WERI-Rb-1 (cell line): ENCODE measurements at regions not wholly inside any gene's neighbourhood (a gene's known extent, or its start where the extent isn't known, plus 50 kb on each side); places are given as distances from the start of the nearest gene placed in this dataset.

Source experiments
- DNase-seq: peaks from one replicate; pipeline ENCODE4 v3.0.0-alpha.2; 2020
- H3K27ac ChIP-seq: fragments of 250-450 bp; sonication (Bioruptor Pico); 2 replicates; pipeline ENCODE4 v1.5.1; 2020; ENCODE audit warnings: mild to moderate bottlenecking, moderate library complexity
- H3K27me3 ChIP-seq: fragments of 250-450 bp; sonication (Bioruptor Pico); 2 replicates; pipeline ENCODE4 v1.5.1; 2021; ENCODE audit warnings: mild to moderate bottlenecking, low read depth, moderate library complexity; ENCODE audit not compliant: insufficient read depth, severe bottlenecking
- H3K36me3 ChIP-seq: fragments of 250-450 bp; sonication (Bioruptor Pico); 2 replicates; pipeline ENCODE4 v1.5.1; 2020; ENCODE audit warnings: mild to moderate bottlenecking, moderate library complexity
- H3K4me3 ChIP-seq: 2 replicates; pipeline ENCODE4 v1.5.1; 2011; ENCODE audit warnings: low read depth, mild to moderate bottlenecking, control low read depth, low read length
- H3K9me3 ChIP-seq: fragments of 250-450 bp; sonication (Bioruptor Pico); 2 replicates; pipeline ENCODE4 v1.5.1; 2021; ENCODE audit warnings: mild to moderate bottlenecking, moderate library complexity; ENCODE audit not compliant: severe bottlenecking
- TF ChIP-seq, protein P1 (sequence below): IDR thresholded peaks from 2 replicates; pipeline ENCODE4 v1.5.1; 2011; ENCODE audit warnings: low read depth, mild to moderate bottlenecking, control low read depth, inconsistent platforms, low read length

DNA sequence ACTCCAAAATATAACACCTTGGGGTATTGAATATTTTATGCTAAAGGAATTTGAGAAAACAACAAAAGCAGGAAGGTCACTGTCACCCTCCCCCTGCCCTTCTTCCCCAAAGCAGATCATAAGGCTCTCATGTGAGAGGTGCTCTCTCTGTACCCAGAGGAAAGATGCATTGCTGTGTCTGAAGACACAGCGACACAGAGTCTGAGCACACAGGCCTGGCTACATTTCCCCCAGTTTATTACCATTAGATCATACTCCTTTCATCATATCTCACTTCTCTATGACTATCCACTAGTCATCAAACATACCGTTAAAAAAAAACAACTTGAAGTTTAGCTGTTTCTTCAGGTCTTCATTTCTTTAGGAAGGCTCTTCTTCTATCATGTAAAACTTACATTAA lies 127.1 kb downstream of the PPIAL4G start:
- DNase-seq, result no peak
- no peaks in the 10 kb centered on the region for H3K27me3 ChIP-seq
- TF ChIP-seq, protein P1, sequence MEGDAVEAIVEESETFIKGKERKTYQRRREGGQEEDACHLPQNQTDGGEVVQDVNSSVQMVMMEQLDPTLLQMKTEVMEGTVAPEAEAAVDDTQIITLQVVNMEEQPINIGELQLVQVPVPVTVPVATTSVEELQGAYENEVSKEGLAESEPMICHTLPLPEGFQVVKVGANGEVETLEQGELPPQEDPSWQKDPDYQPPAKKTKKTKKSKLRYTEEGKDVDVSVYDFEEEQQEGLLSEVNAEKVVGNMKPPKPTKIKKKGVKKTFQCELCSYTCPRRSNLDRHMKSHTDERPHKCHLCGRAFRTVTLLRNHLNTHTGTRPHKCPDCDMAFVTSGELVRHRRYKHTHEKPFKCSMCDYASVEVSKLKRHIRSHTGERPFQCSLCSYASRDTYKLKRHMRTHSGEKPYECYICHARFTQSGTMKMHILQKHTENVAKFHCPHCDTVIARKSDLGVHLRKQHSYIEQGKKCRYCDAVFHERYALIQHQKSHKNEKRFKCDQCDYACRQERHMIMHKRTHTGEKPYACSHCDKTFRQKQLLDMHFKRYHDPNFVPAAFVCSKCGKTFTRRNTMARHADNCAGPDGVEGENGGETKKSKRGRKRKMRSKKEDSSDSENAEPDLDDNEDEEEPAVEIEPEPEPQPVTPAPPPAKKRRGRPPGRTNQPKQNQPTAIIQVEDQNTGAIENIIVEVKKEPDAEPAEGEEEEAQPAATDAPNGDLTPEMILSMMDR, result no peak
- H3K9me3 ChIP-seq, result peaks cover 8% of the 10 kb centered on the region
- no peak overlapping the region for H3K4me3 ChIP-seq
- no peaks in the 10 kb centered on the region for H3K36me3 ChIP-seq
- no peak overlapping the region for H3K27ac ChIP-seq

DNA sequence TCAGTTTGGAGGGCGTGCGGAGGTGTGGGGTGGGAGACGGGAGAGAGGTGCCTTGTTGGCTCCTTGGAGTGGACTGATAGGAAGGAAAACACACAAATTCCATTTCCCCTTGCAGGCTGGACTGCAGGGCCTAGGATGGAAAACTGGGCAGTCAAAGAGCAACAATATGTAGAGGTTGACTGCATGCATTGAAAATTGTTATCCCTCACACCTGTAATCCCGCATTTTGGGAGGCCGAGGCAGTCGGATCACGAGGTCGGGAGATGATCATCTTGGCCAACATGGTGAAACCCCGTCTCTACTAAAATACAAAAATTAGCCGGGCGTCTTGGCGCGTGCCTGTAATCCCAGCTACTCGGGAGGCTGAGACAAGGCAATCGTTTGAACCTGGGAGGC lies 128.2 kb downstream of the PPIAL4G start:
- no peak overlapping the region for H3K4me3 ChIP-seq

DNA sequence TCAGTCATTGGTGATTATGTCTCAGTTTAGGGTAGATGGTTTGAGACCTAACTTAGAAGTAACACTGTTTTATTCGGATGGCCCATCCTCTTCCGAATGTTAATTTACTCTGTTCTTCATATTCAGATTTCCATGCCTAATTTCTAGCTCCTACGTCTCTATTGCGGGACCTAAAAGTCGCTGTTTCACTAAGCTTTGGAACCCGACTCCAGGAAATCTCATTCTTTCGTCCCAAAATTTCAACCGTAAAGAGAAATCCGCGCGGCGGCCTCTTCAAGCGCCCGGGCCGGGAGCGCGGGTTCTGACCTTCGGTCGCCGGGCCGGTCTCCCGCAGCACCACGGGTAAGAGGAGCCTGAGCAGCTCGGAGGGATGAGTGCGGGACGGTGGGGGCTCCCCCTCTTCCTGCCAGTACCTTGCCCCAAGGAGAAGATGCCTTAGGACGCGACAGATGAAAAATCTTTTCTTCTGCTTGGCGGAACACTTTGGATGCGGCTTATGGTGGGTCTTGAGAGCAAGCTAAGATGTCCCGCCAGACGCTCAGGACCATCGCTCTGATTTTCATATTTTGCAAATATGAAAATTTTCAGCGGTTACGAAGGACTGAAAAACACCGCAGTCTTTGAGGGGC lies 128.7 kb downstream of the PPIAL4G start:
- TF ChIP-seq, protein P1, result no peak
- no peak for DNase-seq
- H3K27me3 ChIP-seq, result no peaks in the 10 kb centered on the region
- no peak overlapping the region for H3K27ac ChIP-seq
- no peak overlapping the region for H3K4me3 ChIP-seq
- peaks cover 8% of the 10 kb centered on the region for H3K9me3 ChIP-seq
- no peaks in the 10 kb centered on the region for H3K36me3 ChIP-seq

More for the DNA sequence above, 128.2 kb downstream of the PPIAL4G start:
- TF ChIP-seq, protein P1, result no peak
- no peaks in the 10 kb centered on the region for H3K36me3 ChIP-seq
- DNase-seq, result no peak
- H3K27ac ChIP-seq, result no peak overlapping the region
- H3K9me3 ChIP-seq, result peaks cover 8% of the 10 kb centered on the region
- H3K27me3 ChIP-seq, result no peaks in the 10 kb centered on the region

DNA sequence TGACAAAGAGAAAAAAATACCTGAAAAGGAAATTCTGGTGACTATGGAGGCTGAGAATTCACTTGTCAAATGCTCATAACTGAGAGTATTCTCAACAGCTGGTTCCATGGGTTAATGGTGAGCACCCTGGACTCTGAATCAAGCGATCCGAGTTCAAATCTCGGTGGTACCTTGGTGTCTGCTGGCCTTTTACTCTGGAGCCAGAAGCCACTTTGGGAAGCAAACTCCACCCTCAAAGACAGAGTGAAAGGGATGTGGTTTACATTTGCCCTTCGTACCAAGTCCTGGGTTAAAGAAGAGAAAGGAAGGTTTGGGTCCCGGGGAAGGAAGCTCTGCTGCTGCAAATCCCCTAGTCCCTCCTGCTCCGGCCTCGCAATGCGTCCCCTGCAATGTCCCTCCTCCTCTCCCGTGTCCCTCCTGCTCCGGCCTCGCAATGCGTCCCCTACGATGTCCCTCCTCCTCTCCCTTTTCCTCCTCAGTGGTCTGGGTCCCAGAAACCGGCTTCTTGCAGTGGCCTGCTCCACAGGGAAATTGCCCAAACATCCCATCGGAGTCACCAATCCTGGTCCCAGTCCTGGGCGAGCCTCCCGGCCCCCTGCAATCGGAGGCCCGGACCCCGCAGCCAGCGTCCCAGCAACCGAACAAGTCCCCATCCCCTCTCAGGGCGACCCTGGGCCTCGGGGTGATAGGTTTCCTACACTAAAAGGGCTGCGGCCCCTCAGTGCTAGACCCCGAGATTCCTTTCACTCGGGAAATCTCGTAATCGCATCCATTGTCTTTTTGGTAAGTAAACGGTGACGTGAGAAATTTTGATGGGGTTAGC lies 129.4 kb downstream of the PPIAL4G start:
- peaks cover 8% of the 10 kb centered on the region for H3K9me3 ChIP-seq
- no peak overlapping the region for H3K4me3 ChIP-seq
- peak overlapping the region; percentile 33 for H3K27ac ChIP-seq
- no peaks in the 10 kb centered on the region for H3K27me3 ChIP-seq
- DNase-seq, result no peak
- TF ChIP-seq, protein P1, result no peak
- H3K36me3 ChIP-seq, result no peaks in the 10 kb centered on the region

DNA sequence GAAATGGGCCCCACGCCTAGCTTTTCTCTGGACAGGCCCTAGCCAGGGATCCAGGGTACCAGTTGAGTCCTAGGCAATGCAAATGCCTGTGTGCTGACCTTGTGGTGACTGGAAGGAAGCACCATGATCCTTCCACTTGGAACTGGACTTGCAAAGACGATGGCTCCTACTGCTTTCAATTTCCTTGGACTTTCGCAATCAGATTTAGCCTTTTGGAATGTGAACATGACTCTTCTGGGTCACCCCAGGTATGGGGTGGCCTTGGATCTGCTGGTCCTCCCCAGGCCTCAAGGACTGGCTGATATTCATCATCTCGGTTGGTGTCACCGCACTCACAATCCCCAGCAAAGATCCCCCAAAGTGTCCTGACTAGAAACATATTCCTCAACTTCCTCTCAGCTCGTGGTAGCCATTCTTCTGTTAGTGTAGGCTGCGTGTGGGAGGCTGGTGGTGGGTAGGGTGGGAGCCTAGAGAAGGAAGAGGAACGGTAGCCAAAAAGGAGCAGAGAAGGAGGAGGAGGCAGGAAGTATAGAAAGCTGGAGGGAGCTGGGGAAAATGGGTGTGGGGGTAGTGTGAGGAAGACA lies 130.5 kb downstream of the PPIAL4G start:
- Histone ChIP-seq H3K4me3 (no peak overlapping the region), H3K9me3 (peaks cover 8% of the 10 kb centered on the region), H3K27ac (peak overlapping the region; percentile 33), H3K27me3 (no peaks in the 10 kb centered on the region), H3K36me3 (no peaks in the 10 kb centered on the region)
- TF ChIP-seq, protein P1, result no peak
- DNase-seq, result no peak
